Psoas muscle (tissue), 7 donors: ENCODE measurements at regions not wholly inside any gene's neighbourhood (a gene's known extent, or its start where the extent isn't known, plus 50 kb on each side); places are given as distances from the start of the nearest gene placed in this dataset.

Experiments
- ATAC-seq, 4 donors: fragments of 200-7000 bp; cut with Tn5 transposase; one replicate each; pipeline ENCODE4 v1.9.1; 2020; ENCODE audit warnings: moderate library complexity in 3 of 4, mild to moderate bottlenecking in 2 of 4
- DNase-seq, 2 donors: peaks; one replicate each; pipeline ENCODE4 v3.0.0-alpha.2; 2020
- H3K27ac ChIP-seq: fragments of 200-600 bp; one replicate; pipeline ENCODE4 v1.8.0; 2022
- H3K27me3 ChIP-seq, 3 donors: fragments of 200-600 bp in 1 of 3; one replicate each; pipeline versions ENCODE4 v1.6.1 to v1.8.0; 2013 to 2022; ENCODE audit warnings: low read length in 2 of 3, mild to moderate bottlenecking in 2 of 3, moderate library complexity in 1 of 3; ENCODE audit not compliant: insufficient read depth in 3 of 3
- H3K36me3 ChIP-seq, 2 donors: fragments of 200-600 bp in 1 of 2; one replicate each; pipeline versions ENCODE4 v1.6.1 to v1.8.0; 2013 to 2022; ENCODE audit warnings: low read depth in 1 of 2, mild to moderate bottlenecking in 1 of 2, moderate library complexity in 1 of 2; ENCODE audit not compliant: insufficient read depth in 1 of 2
- H3K4me1 ChIP-seq: fragments of 200-600 bp; one replicate; pipeline ENCODE4 v1.8.0; 2022
- H3K4me3 ChIP-seq: fragments of 200-600 bp; one replicate; pipeline ENCODE4 v1.8.0; 2022; ENCODE audit warnings: mild to moderate bottlenecking
- H3K9me3 ChIP-seq: fragments of 200-600 bp; one replicate; pipeline ENCODE4 v1.8.0; 2022
- CTCF ChIP-seq: fragments of 200-600 bp; IDR thresholded peaks from one replicate; pipeline ENCODE4 v1.8.0; 2022; ENCODE audit warnings: antibody characterized with exemption
- WGBS, 3 donors: extraction: QIAGEN DNeasy Blood & Tissue Kit; methylation state at CpG; one replicate each; pipeline versions ENCODE4 v1.1.6 to v1.1.7; 2013; 5-methylcytosine and 5-hydroxymethylcytosine counted together
- intact Hi-C, 2 donors: fragments of 100-400 bp; cut with DNase I; formaldehyde crosslinking; loops; one replicate each; pipeline versions ENCODE4 v1.11.0 to v1.14.2; 2022
- donor health status: healthy with polysubstance abuse.
- donor health status: DM: no; HTN: no; CAD: no; lungs with moderate emphysema.
- donor health status: Bipolar disorder and iron deficiency.
- donor health status: healthy.
- donor health status: DM: yes; HTN: yes; CAD: no.
- donor health status: DM: no; HTN: no; CAD: no.
- donor health status: DM: yes; HTN: yes; CAD: no.

GRCh38 chr1:59078070-59078800, 218.7 kb upstream of the FGGY start:
- Histone ChIP-seq H3K27ac (no peak overlapping the region), H3K9me3 (no peaks in the 10 kb centered on the region), H3K4me1 (no peaks in the 10 kb centered on the region), H3K4me3 (no peak overlapping the region), H3K36me3 (no peaks in the 10 kb centered on the region), H3K27me3 (no peaks in the 10 kb centered on the region)
- WGBS, 3 donors, result 61 to 89% (median 86%) methylated on average over 4 of the region's 4 CpGs
- intact Hi-C loops, result no loop called here
- ATAC-seq (no peak), DNase-seq (no peak)
- no peak for TF ChIP-seq CTCF

- intact Hi-C loops, result no loop called here
These were observed 218.0 kb upstream of the FGGY start for GRCh38 chr1:59078866-59079265.

GRCh38 chr1:59079434-59080140, 217.3 kb upstream of the FGGY start:
- no peaks in the 10 kb centered on the region for H3K36me3 ChIP-seq
- DNase-seq (no peak), ATAC-seq (no peak)
- H3K9me3 ChIP-seq, result no peaks in the 10 kb centered on the region
- intact Hi-C loops, result no loop called here
- H3K27ac ChIP-seq, result no peak overlapping the region
- no peak overlapping the region for H3K4me3 ChIP-seq
- H3K27me3 ChIP-seq, result no peaks in the 10 kb centered on the region
- H3K4me1 ChIP-seq, result peaks cover 11% of the 10 kb centered on the region
- WGBS, 3 donors, result 47 to 65% (median 54%) methylated on average over 3 of the region's 3 CpGs
- TF ChIP-seq CTCF, result no peak

More at GRCh38 chr1:59078866-59079265, 218.0 kb upstream of the FGGY start:
- H3K4me1 ChIP-seq, result peaks cover 4% of the 10 kb centered on the region
- H3K27me3 ChIP-seq, result no peaks in the 10 kb centered on the region
- ATAC-seq (no peak), DNase-seq (no peak)
- no peaks in the 10 kb centered on the region for H3K9me3 ChIP-seq
- no peak for TF ChIP-seq CTCF
- no peaks in the 10 kb centered on the region for H3K36me3 ChIP-seq
- H3K27ac ChIP-seq, result no peak overlapping the region
- no peak overlapping the region for H3K4me3 ChIP-seq
- WGBS, 3 donors, result 81 to 87% (median 82%) methylated on average over 3 of the region's 3 CpGs

GRCh38 chr1:59081181-59081580, 215.7 kb upstream of the FGGY start:
- WGBS, 3 donors, result 90 to 100% (median 92%) methylated on average over 1 of the region's 1 CpG
- H3K27ac ChIP-seq, result no peak overlapping the region
- peaks cover 12% of the 10 kb centered on the region for H3K4me1 ChIP-seq
- no peaks in the 10 kb centered on the region for H3K9me3 ChIP-seq
- no peaks in the 10 kb centered on the region for H3K36me3 ChIP-seq
- no peak for TF ChIP-seq CTCF
- H3K27me3 ChIP-seq, result no peaks in the 10 kb centered on the region
- intact Hi-C loops, result no loop called here
- ATAC-seq (no peak), DNase-seq (no peak)
- H3K4me3 ChIP-seq, result no peak overlapping the region
